ENCODE measurements at regions not wholly inside any gene's neighbourhood (a gene's known extent, or its start where the extent isn't known, plus 50 kb on each side); places are given as distances from the start of the nearest gene placed in this dataset.

GRCh38 chr13:64538711-64539110, 2691.4 kb downstream of the PCDH9 start:
- no peak for TF ChIP-seq CTCF (IDR thresholded peaks at IDR 0.05)
- TF ChIP-seq POLR2AphosphoS5 (IDR thresholded peaks at IDR 0.05): no peak

Measured in prostate gland (tissue), 2 donors.